Natural killer cell (primary cell): ENCODE measurements at regions not wholly inside any gene's neighbourhood (a gene's known extent, or its start where the extent isn't known, plus 50 kb on each side); places are given as distances from the start of the nearest gene placed in this dataset.

Experiments used
- ATAC-seq, 3 donors: fragments of 150-1000 bp in 2 of 3; fragments of 200-7000 bp in 1 of 3; cut with Tn5 transposase; 1 replicate in 1 of 3; 2 replicates in 2 of 3; pipeline ENCODE4 v1.10.0; 2021; ENCODE audit warnings: mild to moderate bottlenecking in 2 of 3, moderate library complexity in 2 of 3
- DNase-seq, 2 donors: peaks; one replicate each; pipeline versions ENCODE4 v3.0.0 to v3.0.0-alpha.2; 2013 to 2021; ENCODE audit warnings: mixed read lengths in 1 of 2
- H3K27ac ChIP-seq: one replicate; pipeline ENCODE4 v1.5.1; 2013; ENCODE audit warnings: mild to moderate bottlenecking, low read length
- H3K27me3 ChIP-seq: one replicate; pipeline ENCODE4 v1.6.1; 2013; ENCODE audit warnings: low read length; ENCODE audit not compliant: control insufficient read depth, insufficient read depth
- H3K36me3 ChIP-seq: one replicate; pipeline ENCODE4 v1.6.1; 2013; ENCODE audit warnings: low read length; ENCODE audit not compliant: control insufficient read depth, insufficient read depth
- H3K4me1 ChIP-seq: one replicate; pipeline ENCODE4 v1.6.1; 2013; ENCODE audit warnings: low read length; ENCODE audit not compliant: control insufficient read depth, insufficient read depth
- H3K4me3 ChIP-seq: one replicate; pipeline ENCODE4 v1.5.1; 2013; ENCODE audit warnings: low read length
- H3K9me3 ChIP-seq: one replicate; pipeline ENCODE4 v1.6.1; 2013; ENCODE audit warnings: low read length; ENCODE audit not compliant: control insufficient read depth, insufficient read depth
- H3K27ac Mint-ChIP-seq, 2 donors: one replicate each; pipeline ENCODE4 v1.8.0; 2022; ENCODE audit warnings: mild to moderate bottlenecking in 2 of 2, mixed read lengths in 2 of 2, moderate library complexity in 1 of 2
- H3K27me3 Mint-ChIP-seq, 2 donors: one replicate each; pipeline ENCODE4 v1.8.0; 2022; ENCODE audit warnings: low read depth in 2 of 2, mixed read lengths in 2 of 2
- H3K36me3 Mint-ChIP-seq: one replicate; pipeline ENCODE4 v1.8.0; 2022; ENCODE audit warnings: mixed read lengths
- H3K4me1 Mint-ChIP-seq, 2 donors: one replicate each; pipeline ENCODE4 v1.8.0; 2022; ENCODE audit warnings: mixed read lengths in 2 of 2
- H3K4me3 Mint-ChIP-seq: one replicate; pipeline ENCODE4 v1.8.0; 2022; ENCODE audit warnings: mild to moderate bottlenecking, moderate library complexity, mixed read lengths
- H3K9me3 Mint-ChIP-seq, 2 donors: one replicate each; pipeline ENCODE4 v1.8.0; 2022; ENCODE audit warnings: mixed read lengths in 2 of 2
- CTCF ChIP-seq: fragments of 200-600 bp; IDR thresholded peaks from one replicate; pipeline ENCODE4 v1.8.0; 2022; ENCODE audit warnings: antibody characterized with exemption
- WGBS: methylation state at CpG from one replicate; pipeline ENCODE4 v1.1.7; 2013; ENCODE audit warnings: missing lambda C conversion rate; ENCODE audit not compliant: insufficient coverage; 5-methylcytosine and 5-hydroxymethylcytosine counted together
- intact Hi-C: fragments of 100-400 bp; cut with micrococcal nuclease; formaldehyde crosslinking; loops from one replicate; pipeline ENCODE4 v1.14.2; 2022

GRCh38 chr2:226380679-226381078, 418.9 kb downstream of the IRS1 start:
- H3K27ac Mint-ChIP-seq: no peak overlapping the region
- DNase-seq: no peak
- no peaks in the 10 kb centered on the region for H3K9me3 ChIP-seq
- H3K4me1 ChIP-seq: no peaks in the 10 kb centered on the region
- ATAC-seq: no peak
- H3K4me1 Mint-ChIP-seq: no peaks in the 10 kb centered on the region
- H3K36me3 ChIP-seq: no peaks in the 10 kb centered on the region
- no peaks in the 10 kb centered on the region for H3K27me3 ChIP-seq
- intact Hi-C loops: no loop called here
- peaks cover 2 to 11% of the 10 kb centered on the region in 2 donors for H3K9me3 Mint-ChIP-seq
- no peaks in the 10 kb centered on the region for H3K36me3 Mint-ChIP-seq
- H3K27me3 Mint-ChIP-seq: no peaks in the 10 kb centered on the region
- no peak overlapping the region for H3K4me3 ChIP-seq
- H3K27ac ChIP-seq: no peak overlapping the region
- no peak for TF ChIP-seq CTCF
- 85% methylated on average over 6 of the region's 6 CpGs for WGBS
- no peak overlapping the region for H3K4me3 Mint-ChIP-seq

DNA sequence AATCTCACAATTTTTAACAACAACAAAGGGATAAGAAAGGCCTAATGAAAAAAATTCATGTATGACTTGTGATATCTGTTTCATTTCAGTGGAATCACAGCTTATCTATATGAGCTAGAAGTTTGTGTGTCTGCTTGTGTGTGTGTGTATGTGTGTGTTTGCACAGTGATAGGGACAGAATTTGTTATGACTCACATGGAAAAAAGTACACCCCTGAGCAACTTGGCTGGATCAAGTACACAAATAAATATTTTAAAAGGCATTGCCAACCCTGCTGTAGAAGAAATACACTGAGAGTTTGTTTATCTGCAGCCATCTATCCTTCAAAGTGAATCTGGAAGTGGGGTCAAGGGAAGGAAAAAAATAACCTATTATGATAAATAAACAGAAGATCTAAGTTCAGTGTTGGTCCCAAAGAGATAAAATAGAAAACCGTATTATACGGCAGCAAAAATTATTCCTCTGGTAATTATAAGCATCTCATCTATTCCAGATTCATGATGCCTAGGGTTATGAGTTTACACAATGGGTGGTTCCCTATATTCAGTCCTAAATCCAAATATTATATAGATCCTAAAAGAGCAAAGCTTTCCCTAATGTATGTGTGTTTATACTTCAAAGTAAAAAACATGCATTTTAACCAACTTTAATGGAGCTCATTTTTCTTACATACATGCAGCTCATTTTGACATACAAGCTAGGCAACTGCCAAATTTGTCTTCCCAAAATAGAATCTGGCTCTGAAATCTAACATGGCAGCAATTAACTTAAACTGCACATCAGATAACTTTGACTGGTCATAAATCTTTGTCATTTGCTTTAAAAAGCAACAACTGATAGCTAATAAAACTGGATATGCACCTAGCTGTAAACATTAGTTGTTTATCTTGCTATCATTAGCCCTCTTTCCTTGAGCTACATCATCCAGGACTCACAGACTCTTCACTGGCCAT, 420.6 kb downstream of the IRS1 start:
- no peaks in the 10 kb centered on the region for H3K36me3 Mint-ChIP-seq
- TF ChIP-seq CTCF: no peak
- no peaks in the 10 kb centered on the region for H3K4me1 Mint-ChIP-seq
- no peak overlapping the region for H3K27ac Mint-ChIP-seq
- intact Hi-C loops: no loop called here
- no peaks in the 10 kb centered on the region for H3K27me3 ChIP-seq
- WGBS: no CpG with 5 or more reads among the region's 2 CpGs
- no peak overlapping the region for H3K4me3 Mint-ChIP-seq
- H3K4me1 ChIP-seq: no peaks in the 10 kb centered on the region
- no peak overlapping the region for H3K27ac ChIP-seq
- no peaks in the 10 kb centered on the region for H3K27me3 Mint-ChIP-seq
- no peaks in the 10 kb centered on the region for H3K36me3 ChIP-seq
- DNase-seq (no peak), ATAC-seq (no peak)
- no peaks in the 10 kb centered on the region for H3K9me3 ChIP-seq
- no peak overlapping the region for H3K4me3 ChIP-seq
- H3K9me3 Mint-ChIP-seq: peaks cover 2 to 11% of the 10 kb centered on the region in 2 donors

- H3K27me3 ChIP-seq: no peaks in the 10 kb centered on the region
- no peak for DNase-seq
- Mint-ChIP-seq H3K4me3 (no peak overlapping the region), H3K27ac (no peak overlapping the region), H3K4me1 (no peaks in the 10 kb centered on the region), H3K27me3 (no peaks in the 10 kb centered on the region), H3K9me3 (peaks cover 2 to 7% of the 10 kb centered on the region in 2 donors), H3K36me3 (no peaks in the 10 kb centered on the region)
- 88% methylated on average over 3 of the region's 4 CpGs for WGBS
- no peak overlapping the region for H3K4me3 ChIP-seq
- TF ChIP-seq CTCF: no peak
- no peaks in the 10 kb centered on the region for H3K4me1 ChIP-seq
- intact Hi-C loops: no loop called here
- no peaks in the 10 kb centered on the region for H3K9me3 ChIP-seq
- ATAC-seq: no peak
- H3K36me3 ChIP-seq: no peaks in the 10 kb centered on the region
- H3K27ac ChIP-seq: no peak overlapping the region
Measured at GRCh38 chr2:226376516-226377180, 423.0 kb downstream of the IRS1 start.
